ENCODE measurements at regions not wholly inside any gene's neighbourhood (a gene's known extent, or its start where the extent isn't known, plus 50 kb on each side); places are given as distances from the start of the nearest gene placed in this dataset.
"Not testable (repeated sequence)": the region's sequence is repeated elsewhere in the genome, so short reads cannot be mapped to it uniquely, and the experiment has no call there.

- DNase-seq, result not testable (repeated sequence)
These were observed 178.1 kb upstream of the CLINT1 start for GRCh38 chr5:158036983-158037595.

GRCh38 chr5:158034586-158034985 is 175.6 kb upstream of the CLINT1 start:
- DNase-seq, result not testable (repeated sequence)

- DNase-seq, result no peak
These were observed 174.8 kb upstream of the CLINT1 start for GRCh38 chr5:158033724-158034123.

- DNase-seq, result no peak
These were observed 174.1 kb upstream of the CLINT1 start for GRCh38 chr5:158033076-158033475.

- DNase-seq, result no peak
These were observed 173.3 kb upstream of the CLINT1 start for GRCh38 chr5:158032246-158032645.

- DNase-seq, result no peak
These were observed 169.1 kb upstream of the CLINT1 start for GRCh38 chr5:158027806-158028775.

- no peak for DNase-seq
These were observed 167.5 kb upstream of the CLINT1 start for GRCh38 chr5:158026304-158027031.

GRCh38 chr5:158023266-158023665 is 164.3 kb upstream of the CLINT1 start:
- DNase-seq, result no peak

- DNase-seq, result no peak
These were observed 163.9 kb upstream of the CLINT1 start for GRCh38 chr5:158022837-158023236.

- no peak for DNase-seq
These were observed 163.4 kb upstream of the CLINT1 start for GRCh38 chr5:158022393-158022792.

- no peak for DNase-seq
These were observed 161.8 kb upstream of the CLINT1 start for GRCh38 chr5:158020555-158021418.

- no peak for DNase-seq
These were observed 158.5 kb upstream of the CLINT1 start for GRCh38 chr5:158017469-158017868.

GRCh38 chr5:158014372-158014771 is 155.4 kb upstream of the CLINT1 start:
- no peak for DNase-seq

- DNase-seq, result no peak
These were observed 155.0 kb upstream of the CLINT1 start for GRCh38 chr5:158013939-158014338.

- DNase-seq, result no peak
These were observed 154.4 kb upstream of the CLINT1 start for GRCh38 chr5:158013303-158013702.

GRCh38 chr5:158011422-158011821 is 152.5 kb upstream of the CLINT1 start:
- DNase-seq, result no peak

GRCh38 chr5:158010831-158011230 is 151.9 kb upstream of the CLINT1 start:
- DNase-seq, result no peak

- no peak for DNase-seq
These were observed 148.4 kb upstream of the CLINT1 start for GRCh38 chr5:158007336-158007735.

- DNase-seq, result no peak
These were observed 140.8 kb upstream of the CLINT1 start for GRCh38 chr5:157999696-158000095.

- DNase-seq, result no peak
These were observed 139.1 kb upstream of the CLINT1 start for GRCh38 chr5:157997991-157998504.

GRCh38 chr5:157994906-157995519 is 136.1 kb upstream of the CLINT1 start:
- no peak for DNase-seq

All from SHP77 treated with DMSO at 0.1 percent for 48 hours (cell line).